ENCODE measurements at regions not wholly inside any gene's neighbourhood (a gene's known extent, or its start where the extent isn't known, plus 50 kb on each side); places are given as distances from the start of the nearest gene placed in this dataset.
"Not testable (repeated sequence)": the region's sequence is repeated elsewhere in the genome, so short reads cannot be mapped to it uniquely, and the experiment has no call there.

GRCh38 chr9:17871213-17871890, 292.5 kb downstream of the SH3GL2 start:
- Mint-ChIP-seq H3K4me3 (no peak overlapping the region), H3K36me3 (no peaks in the 10 kb centered on the region), H3K27me3 (peaks cover 0 to 6% of the 10 kb centered on the region in 2 donors), H3K27ac (no peak overlapping the region), H3K9me3 (peaks cover 0 to 1% of the 10 kb centered on the region in 2 donors), H3K4me1 (no peaks in the 10 kb centered on the region)
- DNase-seq (no peak), ATAC-seq (replicated peaks) (no peak)

- ATAC-seq (replicated peaks) (no peak), DNase-seq (no peak)
- peaks cover 0 to 1% of the 10 kb centered on the region in 2 donors for H3K9me3 Mint-ChIP-seq
- no peak overlapping the region for H3K4me3 Mint-ChIP-seq
- H3K27me3 Mint-ChIP-seq: no peaks in the 10 kb centered on the region
- no peak overlapping the region for H3K27ac Mint-ChIP-seq
- H3K36me3 Mint-ChIP-seq: no peaks in the 10 kb centered on the region
- no peaks in the 10 kb centered on the region for H3K4me1 Mint-ChIP-seq
These were observed 297.0 kb downstream of the SH3GL2 start for GRCh38 chr9:17875886-17876285.

GRCh38 chr9:17876687-17877086, 297.8 kb downstream of the SH3GL2 start:
- no peak for ATAC-seq (replicated peaks)
- peaks cover 0 to 1% of the 10 kb centered on the region in 2 donors for H3K9me3 Mint-ChIP-seq
- no peaks in the 10 kb centered on the region for H3K36me3 Mint-ChIP-seq

GRCh38 chr9:17878810-17879370, 300.0 kb downstream of the SH3GL2 start:
- H3K4me3 Mint-ChIP-seq: no peak overlapping the region
- H3K27ac Mint-ChIP-seq: no peak overlapping the region
- no peaks in the 10 kb centered on the region for H3K4me1 Mint-ChIP-seq
- H3K9me3 Mint-ChIP-seq: peaks cover 0 to under 1% of the 10 kb centered on the region in 2 donors
- H3K27me3 Mint-ChIP-seq: no peaks in the 10 kb centered on the region
- no peaks in the 10 kb centered on the region for H3K36me3 Mint-ChIP-seq
- no peak for DNase-seq
- ATAC-seq (replicated peaks): peak; percentile 19 to 31

More at GRCh38 chr9:17876687-17877086, 297.8 kb downstream of the SH3GL2 start:
- no peaks in the 10 kb centered on the region for H3K27me3 Mint-ChIP-seq
- no peak overlapping the region for H3K4me3 Mint-ChIP-seq
- no peak overlapping the region for H3K27ac Mint-ChIP-seq
- DNase-seq: no peak
- no peaks in the 10 kb centered on the region for H3K4me1 Mint-ChIP-seq

- Mint-ChIP-seq H3K36me3 (no peaks in the 10 kb centered on the region), H3K4me1 (no peaks in the 10 kb centered on the region), H3K27ac (no peak overlapping the region), H3K4me3 (no peak overlapping the region), H3K27me3 (no peaks in the 10 kb centered on the region), H3K9me3 (no peaks in the 10 kb centered on the region)
- no peak for ATAC-seq (replicated peaks)
- DNase-seq: no peak
These were observed 302.5 kb downstream of the SH3GL2 start for GRCh38 chr9:17881371-17881770.

GRCh38 chr9:17882688-17883594, 304.1 kb downstream of the SH3GL2 start:
- ATAC-seq (replicated peaks) (no peak), DNase-seq (no peak)
- no peaks in the 10 kb centered on the region for H3K9me3 Mint-ChIP-seq
- H3K4me3 Mint-ChIP-seq: no peak overlapping the region
- H3K27me3 Mint-ChIP-seq: no peaks in the 10 kb centered on the region
- no peak overlapping the region for H3K27ac Mint-ChIP-seq
- H3K36me3 Mint-ChIP-seq: no peaks in the 10 kb centered on the region
- H3K4me1 Mint-ChIP-seq: no peaks in the 10 kb centered on the region

- DNase-seq (no peak), ATAC-seq (replicated peaks) (no peak)
- H3K9me3 Mint-ChIP-seq: peaks cover 0 to 4% of the 10 kb centered on the region in 2 donors
- H3K27me3 Mint-ChIP-seq: no peaks in the 10 kb centered on the region
- H3K27ac Mint-ChIP-seq: no peak overlapping the region
- no peak overlapping the region for H3K4me3 Mint-ChIP-seq
- no peaks in the 10 kb centered on the region for H3K36me3 Mint-ChIP-seq
- H3K4me1 Mint-ChIP-seq: no peaks in the 10 kb centered on the region
These were observed 309.2 kb downstream of the SH3GL2 start for GRCh38 chr9:17888066-17888465.

- H3K4me1 Mint-ChIP-seq: not testable (repeated sequence)
These were observed 310.1 kb downstream of the SH3GL2 start for GRCh38 chr9:17888964-17889363.

GRCh38 chr9:17894501-17895160, 315.8 kb downstream of the SH3GL2 start:
- no peaks in the 10 kb centered on the region for H3K36me3 Mint-ChIP-seq
- no peak overlapping the region for H3K4me3 Mint-ChIP-seq
- H3K27ac Mint-ChIP-seq: no peak overlapping the region
- H3K9me3 Mint-ChIP-seq: peaks cover 0 to 4% of the 10 kb centered on the region in 2 donors
- H3K4me1 Mint-ChIP-seq: no peaks in the 10 kb centered on the region
- DNase-seq (no peak), ATAC-seq (replicated peaks) (no peak)
- no peaks in the 10 kb centered on the region for H3K27me3 Mint-ChIP-seq

More at GRCh38 chr9:17888964-17889363, 310.1 kb downstream of the SH3GL2 start:
- not testable (repeated sequence) for ATAC-seq (replicated peaks); DNase-seq; H3K9me3 Mint-ChIP-seq; H3K27me3 Mint-ChIP-seq; H3K36me3 Mint-ChIP-seq; H3K27ac Mint-ChIP-seq; H3K4me3 Mint-ChIP-seq

GRCh38 chr9:17900606-17901005, 321.7 kb downstream of the SH3GL2 start:
- no peak overlapping the region for H3K27ac Mint-ChIP-seq
- H3K4me3 Mint-ChIP-seq: no peak overlapping the region
- H3K36me3 Mint-ChIP-seq: no peaks in the 10 kb centered on the region
- ATAC-seq (replicated peaks): no peak
- peaks cover 2 to 9% of the 10 kb centered on the region in 2 donors for H3K9me3 Mint-ChIP-seq
- peaks cover 8 to 15% of the 10 kb centered on the region in 2 donors for H3K27me3 Mint-ChIP-seq
- DNase-seq: no peak
- H3K4me1 Mint-ChIP-seq: no peaks in the 10 kb centered on the region

GRCh38 chr9:17905366-17905765, 326.5 kb downstream of the SH3GL2 start:
- no peak overlapping the region for H3K27ac Mint-ChIP-seq
- DNase-seq: no peak
- H3K4me3 Mint-ChIP-seq: no peak overlapping the region
- H3K4me1 Mint-ChIP-seq: no peaks in the 10 kb centered on the region
- H3K27me3 Mint-ChIP-seq: peaks cover 18 to 42% of the 10 kb centered on the region in 2 donors
- H3K9me3 Mint-ChIP-seq: peaks cover 3 to 9% of the 10 kb centered on the region in 2 donors
- no peak for ATAC-seq (replicated peaks)
- H3K36me3 Mint-ChIP-seq: peaks cover 0 to 2% of the 10 kb centered on the region in 2 donors

- Mint-ChIP-seq H3K4me1 (no peaks in the 10 kb centered on the region), H3K36me3 (peaks cover 0 to 2% of the 10 kb centered on the region in 2 donors), H3K4me3 (no peak overlapping the region), H3K27ac (no peak overlapping the region), H3K9me3 (peaks cover 3 to 9% of the 10 kb centered on the region in 2 donors), H3K27me3 (peaks cover 18 to 42% of the 10 kb centered on the region in 2 donors)
- ATAC-seq (replicated peaks) (no peak), DNase-seq (no peak)
These were observed 326.9 kb downstream of the SH3GL2 start for GRCh38 chr9:17905781-17906175.

- Mint-ChIP-seq H3K4me3 (no peak overlapping the region), H3K27me3 (peaks cover 18 to 42% of the 10 kb centered on the region in 2 donors), H3K9me3 (peaks cover 3 to 9% of the 10 kb centered on the region in 2 donors), H3K27ac (no peak overlapping the region), H3K4me1 (no peaks in the 10 kb centered on the region), H3K36me3 (peaks cover 0 to 2% of the 10 kb centered on the region in 2 donors)
- DNase-seq (no peak), ATAC-seq (replicated peaks) (no peak)
These were observed 327.4 kb downstream of the SH3GL2 start for GRCh38 chr9:17906176-17906840.

Measured in stimulated activated naive B cell treated with anti-CD40 and anti-IgM and Interleukin-4, amounts not matched to agents 10 μg/mL and 1 μg/mL and 100 μg/mL, for 72 hours (primary cell).